Ectodermal cell (in vitro differentiated cells): ENCODE measurements at regions not wholly inside any gene's neighbourhood (a gene's known extent, or its start where the extent isn't known, plus 50 kb on each side); places are given as distances from the start of the nearest gene placed in this dataset.
"Not testable (repeated sequence)": the region's sequence is repeated elsewhere in the genome, so short reads cannot be mapped to it uniquely, and the experiment has no call there.

Experiments used
- H3K27ac ChIP-seq: 2 replicates; pipeline ENCODE4 v1.7.0; 2013; ENCODE audit warnings: mild to moderate bottlenecking, low read depth, low read length; ENCODE audit not compliant: insufficient read depth, poor library complexity, severe bottlenecking
- H3K27me3 ChIP-seq: 2 replicates; pipeline ENCODE4 v1.7.0; 2013; ENCODE audit warnings: mild to moderate bottlenecking, low read length; ENCODE audit not compliant: insufficient read depth, control insufficient read depth, poor library complexity, severe bottlenecking
- H3K36me3 ChIP-seq: one replicate; pipeline ENCODE4 v1.7.0; 2013; ENCODE audit warnings: low read length; ENCODE audit not compliant: control insufficient read depth, insufficient read depth
- H3K4me1 ChIP-seq: one replicate; pipeline ENCODE4 v1.7.0; 2013; ENCODE audit warnings: low read length; ENCODE audit not compliant: control insufficient read depth, insufficient read depth
- H3K4me3 ChIP-seq: 2 replicates; pipeline ENCODE4 v1.7.0; 2013; ENCODE audit warnings: low read depth, low read length, control low read depth; ENCODE audit not compliant: insufficient read depth
- H3K9me3 ChIP-seq: 2 replicates; pipeline ENCODE4 v1.7.0; 2013; ENCODE audit warnings: mild to moderate bottlenecking, low read length, moderate library complexity; ENCODE audit not compliant: control insufficient read depth

GRCh38 chr11:34713631-34714030 is 92.7 kb downstream of the EHF start:
- not testable (repeated sequence) for H3K4me3 ChIP-seq, H3K9me3 ChIP-seq, H3K27ac ChIP-seq, H3K27me3 ChIP-seq, H3K4me1 ChIP-seq
- H3K36me3 ChIP-seq: peaks cover 20% of the 10 kb centered on the region
